MM.1S (cell line): ENCODE measurements at regions not wholly inside any gene's neighbourhood (a gene's known extent, or its start where the extent isn't known, plus 50 kb on each side); places are given as distances from the start of the nearest gene placed in this dataset.

ENCODE experiments used
- CTCF ChIP-seq: fragments of 300-600 bp; sonication (generic); IDR thresholded peaks from 2 replicates; pipeline ENCODE4 v1.5.1; 2016; ENCODE audit warnings: antibody characterized with exemption, low read length, mixed read lengths
- EZH2 ChIP-seq: fragments of 300-600 bp; sonication (generic); optimal IDR thresholded peaks from 2 replicates; pipeline ENCODE3; 2017; ENCODE audit warnings: low read depth, mild to moderate bottlenecking, antibody characterized with exemption, low read length, mixed read lengths
- EZH2phosphoT487 ChIP-seq: fragments of 300-600 bp; sonication (generic); IDR thresholded peaks from 2 replicates; pipeline ENCODE4 v1.6.1; 2018; ENCODE audit warnings: antibody characterized with exemption, low read length

- TF ChIP-seq CTCF = no peak
- no peak for TF ChIP-seq EZH2
- TF ChIP-seq EZH2phosphoT487 = no peak
Observed at GRCh38 chr11:130693543-130693942, 222.7 kb downstream of the SNX19 start.
